Astrocyte (in vitro differentiated cells and primary cell): ENCODE measurements at regions not wholly inside any gene's neighbourhood (a gene's known extent, or its start where the extent isn't known, plus 50 kb on each side); places are given as distances from the start of the nearest gene placed in this dataset.

ENCODE experiments used
- DNase-seq: peaks from one replicate; pipeline ENCODE4 v3.0.0-alpha.2; 2010; ENCODE audit warnings: low read depth
- FAIRE-seq: peaks from 2 replicates; lab custom pipeline; 2011; peaks lifted over from hg19 to GRCh38; lab: Jason Lieb, UNC
- H2AFZ ChIP-seq: 2 replicates; pipeline ENCODE4 v1.6.0; 2012; ENCODE audit warnings: low read depth, low read length, inconsistent platforms
- H3K27ac ChIP-seq: 2 replicates; pipeline ENCODE4 v1.5.1; 2011; ENCODE audit warnings: low read depth, low read length, inconsistent platforms
- H3K27me3 ChIP-seq: 2 replicates; pipeline ENCODE4 v1.6.0; 2011; ENCODE audit warnings: low read length, inconsistent platforms; ENCODE audit not compliant: insufficient read depth
- H3K36me3 ChIP-seq: 2 replicates; pipeline ENCODE4 v1.5.1; 2011; ENCODE audit warnings: low read length, inconsistent platforms; ENCODE audit not compliant: insufficient read depth
- H3K4me1 ChIP-seq: 2 replicates; pipeline ENCODE4 v1.5.1; 2011; ENCODE audit warnings: low read length, inconsistent platforms; ENCODE audit not compliant: insufficient read depth
- H3K4me2 ChIP-seq: 2 replicates; pipeline ENCODE4 v1.6.0; 2012; ENCODE audit warnings: low read length, inconsistent platforms
- H3K4me3 ChIP-seq: 2 replicates; pipeline ENCODE4 v1.5.1; 2011; ENCODE audit warnings: low read depth, mild to moderate bottlenecking, low read length, inconsistent platforms; ENCODE audit not compliant: insufficient read depth
- H3K79me2 ChIP-seq: 2 replicates; pipeline ENCODE4 v1.6.0; 2012; ENCODE audit warnings: mild to moderate bottlenecking, low read length, inconsistent platforms; ENCODE audit not compliant: insufficient read depth
- H3K9ac ChIP-seq: 2 replicates; pipeline ENCODE4 v1.6.0; 2012; ENCODE audit warnings: mild to moderate bottlenecking, low read length, inconsistent platforms
- H3K9me3 ChIP-seq: 2 replicates; pipeline ENCODE4 v1.5.1; 2012; ENCODE audit warnings: low read depth, mild to moderate bottlenecking, low read length, inconsistent platforms; ENCODE audit not compliant: insufficient read depth
- H4K20me1 ChIP-seq: 2 replicates; pipeline ENCODE4 v1.6.0; 2012; ENCODE audit warnings: low read length, inconsistent platforms; ENCODE audit not compliant: insufficient read depth
- H3K27ac Mint-ChIP-seq: one replicate; pipeline ENCODE4 v1.8.0; 2021; ENCODE audit warnings: mild to moderate bottlenecking, mixed read lengths; ENCODE audit not compliant: unreplicated experiment
- H3K27me3 Mint-ChIP-seq: one replicate; pipeline ENCODE4 v1.8.0; 2021; ENCODE audit warnings: low read depth, mixed read lengths; ENCODE audit not compliant: unreplicated experiment
- H3K36me3 Mint-ChIP-seq: one replicate; pipeline ENCODE4 v1.8.0; 2021; ENCODE audit warnings: low read depth, mixed read lengths; ENCODE audit not compliant: unreplicated experiment
- H3K4me1 Mint-ChIP-seq: one replicate; pipeline ENCODE4 v1.8.0; 2021; ENCODE audit warnings: low read depth, mixed read lengths; ENCODE audit not compliant: unreplicated experiment
- H3K4me3 Mint-ChIP-seq: one replicate; pipeline ENCODE4 v1.8.0; 2021; ENCODE audit warnings: mild to moderate bottlenecking, moderate library complexity, mixed read lengths; ENCODE audit not compliant: unreplicated experiment
- H3K9me3 Mint-ChIP-seq: one replicate; pipeline ENCODE4 v1.8.0; 2021; ENCODE audit warnings: mild to moderate bottlenecking, mixed read lengths; ENCODE audit not compliant: unreplicated experiment
- EZH2 ChIP-seq: IDR thresholded peaks from 2 replicates; pipeline ENCODE4 v1.6.1; 2012; ENCODE audit warnings: mild to moderate bottlenecking, low read length, inconsistent platforms; ENCODE audit not compliant: insufficient read depth
- TF ChIP-seq, protein P1 (sequence below): IDR thresholded peaks from 2 replicates; pipeline ENCODE4 v1.5.1; 2011; ENCODE audit warnings: low read depth, mild to moderate bottlenecking, inconsistent platforms, low read length, moderate library complexity; ENCODE audit not compliant: insufficient read depth

DNA sequence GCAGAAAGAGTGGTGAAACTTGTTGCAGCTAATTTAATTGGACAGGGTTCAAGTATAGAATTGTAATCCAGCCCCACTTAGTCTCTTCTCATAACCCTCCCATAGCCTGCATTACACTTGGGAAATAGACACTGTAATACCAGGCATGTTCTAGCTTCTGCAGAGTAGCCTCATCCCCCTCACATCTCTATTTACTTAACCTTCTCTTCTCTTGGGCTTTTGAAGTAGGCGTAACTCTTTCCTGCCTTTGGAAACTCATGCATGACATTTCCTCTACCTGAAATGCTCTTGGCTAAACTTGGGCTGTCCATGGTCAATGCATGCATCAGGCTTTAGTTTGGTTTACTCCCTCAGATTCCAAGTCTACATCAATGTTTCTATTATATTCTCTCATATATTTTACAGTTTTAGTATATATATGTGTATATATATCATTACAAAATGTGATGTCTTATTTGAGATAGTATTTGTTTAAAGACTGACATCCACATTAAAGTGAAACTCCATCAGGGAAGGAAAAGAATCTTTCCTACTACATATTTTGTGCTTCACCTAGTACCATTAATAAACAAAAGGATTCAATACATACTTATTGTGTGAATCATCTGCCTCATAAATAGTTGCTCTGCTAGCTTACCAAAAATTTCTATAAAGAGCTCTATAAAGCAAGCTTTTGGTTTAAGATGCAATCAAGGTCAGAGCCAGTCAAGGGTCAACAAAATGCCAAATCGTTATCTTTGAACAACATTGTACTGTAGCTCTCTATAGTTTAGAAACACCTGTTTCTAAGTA, 1158.0 kb downstream of the MAT2B start:
- no peak for TF ChIP-seq EZH2
- TF ChIP-seq, protein P1, sequence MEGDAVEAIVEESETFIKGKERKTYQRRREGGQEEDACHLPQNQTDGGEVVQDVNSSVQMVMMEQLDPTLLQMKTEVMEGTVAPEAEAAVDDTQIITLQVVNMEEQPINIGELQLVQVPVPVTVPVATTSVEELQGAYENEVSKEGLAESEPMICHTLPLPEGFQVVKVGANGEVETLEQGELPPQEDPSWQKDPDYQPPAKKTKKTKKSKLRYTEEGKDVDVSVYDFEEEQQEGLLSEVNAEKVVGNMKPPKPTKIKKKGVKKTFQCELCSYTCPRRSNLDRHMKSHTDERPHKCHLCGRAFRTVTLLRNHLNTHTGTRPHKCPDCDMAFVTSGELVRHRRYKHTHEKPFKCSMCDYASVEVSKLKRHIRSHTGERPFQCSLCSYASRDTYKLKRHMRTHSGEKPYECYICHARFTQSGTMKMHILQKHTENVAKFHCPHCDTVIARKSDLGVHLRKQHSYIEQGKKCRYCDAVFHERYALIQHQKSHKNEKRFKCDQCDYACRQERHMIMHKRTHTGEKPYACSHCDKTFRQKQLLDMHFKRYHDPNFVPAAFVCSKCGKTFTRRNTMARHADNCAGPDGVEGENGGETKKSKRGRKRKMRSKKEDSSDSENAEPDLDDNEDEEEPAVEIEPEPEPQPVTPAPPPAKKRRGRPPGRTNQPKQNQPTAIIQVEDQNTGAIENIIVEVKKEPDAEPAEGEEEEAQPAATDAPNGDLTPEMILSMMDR, result no peak
- H3K9me3 ChIP-seq, result no peaks in the 10 kb centered on the region
- H3K27me3 ChIP-seq, result no peaks in the 10 kb centered on the region
- no peak overlapping the region for H3K4me3 ChIP-seq
- Mint-ChIP-seq H3K27ac (no peak overlapping the region), H3K4me3 (no peak overlapping the region), H3K27me3 (no peaks in the 10 kb centered on the region), H3K9me3 (no peaks in the 10 kb centered on the region), H3K4me1 (peaks cover 5% of the 10 kb centered on the region), H3K36me3 (no peaks in the 10 kb centered on the region)
- no peak overlapping the region for H2AFZ ChIP-seq
- H4K20me1 ChIP-seq, result no peaks in the 10 kb centered on the region
- no peaks in the 10 kb centered on the region for H3K4me1 ChIP-seq
- H3K36me3 ChIP-seq, result no peaks in the 10 kb centered on the region
- H3K9ac ChIP-seq, result no peak overlapping the region
- H3K4me2 ChIP-seq, result no peak overlapping the region
- peak; percentile 46 for DNase-seq
- no peak for FAIRE-seq
- no peak overlapping the region for H3K27ac ChIP-seq
- no peaks in the 10 kb centered on the region for H3K79me2 ChIP-seq

DNA sequence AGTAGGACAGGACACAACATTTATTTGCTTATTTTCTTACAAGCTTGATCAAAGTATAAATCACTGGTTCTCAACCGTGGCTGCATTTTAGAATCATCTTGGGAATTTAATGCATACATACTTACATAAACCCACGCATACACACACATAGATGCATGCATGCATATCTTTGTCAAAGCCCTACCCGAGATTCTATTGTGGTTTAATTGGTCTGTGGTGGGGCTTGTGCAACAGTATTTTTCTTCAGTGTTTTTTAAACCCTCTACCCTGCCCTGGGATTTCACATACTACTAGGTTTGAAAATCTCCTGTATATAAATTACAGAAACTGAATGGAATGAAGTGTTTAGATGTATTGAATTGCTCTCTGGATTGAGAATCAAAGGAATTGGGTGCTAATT, 1166.2 kb downstream of the MAT2B start:
- no peak overlapping the region for H2AFZ ChIP-seq
- Mint-ChIP-seq H3K4me3 (no peak overlapping the region), H3K4me1 (no peaks in the 10 kb centered on the region), H3K9me3 (no peaks in the 10 kb centered on the region), H3K36me3 (no peaks in the 10 kb centered on the region), H3K27me3 (no peaks in the 10 kb centered on the region), H3K27ac (no peak overlapping the region)
- TF ChIP-seq EZH2, result no peak
- TF ChIP-seq, protein P1, result no peak
- H3K4me1 ChIP-seq, result no peaks in the 10 kb centered on the region
- FAIRE-seq, result no peak
- H3K4me3 ChIP-seq, result no peak overlapping the region
- no peak overlapping the region for H3K9ac ChIP-seq
- no peaks in the 10 kb centered on the region for H3K9me3 ChIP-seq
- H3K27me3 ChIP-seq, result no peaks in the 10 kb centered on the region
- no peak overlapping the region for H3K27ac ChIP-seq
- no peaks in the 10 kb centered on the region for H3K79me2 ChIP-seq
- no peaks in the 10 kb centered on the region for H4K20me1 ChIP-seq
- DNase-seq, result no peak
- no peak overlapping the region for H3K4me2 ChIP-seq
- no peaks in the 10 kb centered on the region for H3K36me3 ChIP-seq

DNA sequence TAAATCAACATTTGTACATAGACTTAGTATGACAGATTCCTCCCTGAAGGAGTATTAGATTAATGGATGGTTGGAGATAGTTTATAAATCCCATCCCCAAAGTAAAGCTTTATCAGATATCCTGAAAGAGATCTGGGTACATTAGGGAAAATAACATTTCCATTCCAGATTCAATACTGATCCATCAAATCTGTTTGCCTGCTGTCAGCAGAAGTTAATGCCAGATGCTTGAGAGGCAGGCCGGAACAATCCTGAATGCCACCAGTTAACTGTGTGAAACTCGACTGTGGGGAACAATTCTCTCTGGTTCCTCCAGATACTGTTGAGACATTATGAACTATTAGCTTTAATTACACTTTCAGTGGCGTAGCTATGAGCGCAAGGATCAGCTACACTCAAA, 1166.8 kb downstream of the MAT2B start:
- no peaks in the 10 kb centered on the region for H3K79me2 ChIP-seq
- DNase-seq, result no peak
- no peak overlapping the region for H3K27ac ChIP-seq
- H3K4me1 ChIP-seq, result no peaks in the 10 kb centered on the region
- no peaks in the 10 kb centered on the region for H3K9me3 ChIP-seq
- no peak for TF ChIP-seq EZH2
- TF ChIP-seq, protein P1, result no peak
- H3K36me3 Mint-ChIP-seq, result no peaks in the 10 kb centered on the region
- no peaks in the 10 kb centered on the region for H4K20me1 ChIP-seq
- no peak overlapping the region for H2AFZ ChIP-seq
- no peak overlapping the region for H3K4me3 ChIP-seq
- no peak for FAIRE-seq
- H3K27ac Mint-ChIP-seq, result no peak overlapping the region
- H3K27me3 Mint-ChIP-seq, result no peaks in the 10 kb centered on the region
- H3K27me3 ChIP-seq, result no peaks in the 10 kb centered on the region
- no peaks in the 10 kb centered on the region for H3K9me3 Mint-ChIP-seq
- H3K4me3 Mint-ChIP-seq, result no peak overlapping the region
- no peaks in the 10 kb centered on the region for H3K4me1 Mint-ChIP-seq
- no peak overlapping the region for H3K4me2 ChIP-seq
- H3K36me3 ChIP-seq, result no peaks in the 10 kb centered on the region
- no peak overlapping the region for H3K9ac ChIP-seq
